ENCODE measurements at regions not wholly inside any gene's neighbourhood (a gene's known extent, or its start where the extent isn't known, plus 50 kb on each side); places are given as distances from the start of the nearest gene placed in this dataset.

GRCh38 chr3:20573175-20573574 is 387.2 kb upstream of the SGO1 start:
- Mint-ChIP-seq H3K4me3 (ENCODE audit: low read depth) (no peak overlapping the region), H3K4me1 (ENCODE audit: low read depth) (peaks cover 3% of the 10 kb centered on the region), H3K36me3 (ENCODE audit: insufficient read depth) (no peaks in the 10 kb centered on the region), H3K27me3 (no peaks in the 10 kb centered on the region), H3K9me3 (ENCODE audit: low read depth) (no peaks in the 10 kb centered on the region), H3K27ac (no peak overlapping the region)
- no peak for TF ChIP-seq CTCF (IDR thresholded peaks at IDR 0.05; ENCODE audit: unreplicated experiment)
- no peak for DNase-seq (ENCODE audit: low spot score, unreplicated experiment)

- DNase-seq (ENCODE audit: low spot score, unreplicated experiment) = no peak
- Mint-ChIP-seq H3K4me1 (ENCODE audit: low read depth) (peaks cover 3% of the 10 kb centered on the region), H3K27ac (no peak overlapping the region), H3K9me3 (ENCODE audit: low read depth) (no peaks in the 10 kb centered on the region), H3K4me3 (ENCODE audit: low read depth) (no peak overlapping the region), H3K27me3 (no peaks in the 10 kb centered on the region), H3K36me3 (ENCODE audit: insufficient read depth) (no peaks in the 10 kb centered on the region)
- no peak for TF ChIP-seq CTCF (IDR thresholded peaks at IDR 0.05; ENCODE audit: unreplicated experiment)
These were observed 386.5 kb upstream of the SGO1 start for GRCh38 chr3:20572473-20572872.

- H3K27ac Mint-ChIP-seq = no peak overlapping the region
These were observed 383.3 kb upstream of the SGO1 start for GRCh38 chr3:20569310-20569709.

GRCh38 chr3:20564966-20565365 is 379.0 kb upstream of the SGO1 start:
- DNase-seq (ENCODE audit: low spot score, unreplicated experiment) = no peak
- TF ChIP-seq CTCF (IDR thresholded peaks at IDR 0.05; ENCODE audit: unreplicated experiment) = no peak
- no peaks in the 10 kb centered on the region for H3K27me3 Mint-ChIP-seq
- H3K36me3 Mint-ChIP-seq (ENCODE audit: insufficient read depth) = no peaks in the 10 kb centered on the region
- H3K9me3 Mint-ChIP-seq (ENCODE audit: low read depth) = no peaks in the 10 kb centered on the region
- no peak overlapping the region for H3K27ac Mint-ChIP-seq
- no peak overlapping the region for H3K4me3 Mint-ChIP-seq (ENCODE audit: low read depth)
- H3K4me1 Mint-ChIP-seq (ENCODE audit: low read depth) = peaks cover 5% of the 10 kb centered on the region

More at GRCh38 chr3:20569310-20569709, 383.3 kb upstream of the SGO1 start:
- Mint-ChIP-seq H3K27me3 (no peaks in the 10 kb centered on the region), H3K4me1 (ENCODE audit: low read depth) (peaks cover 3% of the 10 kb centered on the region), H3K9me3 (ENCODE audit: low read depth) (no peaks in the 10 kb centered on the region), H3K4me3 (ENCODE audit: low read depth) (no peak overlapping the region), H3K36me3 (ENCODE audit: insufficient read depth) (no peaks in the 10 kb centered on the region)
- TF ChIP-seq CTCF (IDR thresholded peaks at IDR 0.05; ENCODE audit: unreplicated experiment) = no peak
- DNase-seq (ENCODE audit: low spot score, unreplicated experiment) = no peak

- no peak for DNase-seq (ENCODE audit: low spot score, unreplicated experiment)
- H3K9me3 Mint-ChIP-seq (ENCODE audit: low read depth) = no peaks in the 10 kb centered on the region
These were observed 378.0 kb upstream of the SGO1 start for GRCh38 chr3:20563985-20564384.

More at GRCh38 chr3:20563985-20564384, 378.0 kb upstream of the SGO1 start:
- H3K27ac Mint-ChIP-seq = no peak overlapping the region
- peaks cover 4% of the 10 kb centered on the region for H3K4me1 Mint-ChIP-seq (ENCODE audit: low read depth)
- no peaks in the 10 kb centered on the region for H3K27me3 Mint-ChIP-seq
- no peak overlapping the region for H3K4me3 Mint-ChIP-seq (ENCODE audit: low read depth)
- no peak for TF ChIP-seq CTCF (IDR thresholded peaks at IDR 0.05; ENCODE audit: unreplicated experiment)
- no peaks in the 10 kb centered on the region for H3K36me3 Mint-ChIP-seq (ENCODE audit: insufficient read depth)

All from progenitor cell of endocrine pancreas (in vitro differentiated cells).